ENCODE measurements at regions not wholly inside any gene's neighbourhood (a gene's known extent, or its start where the extent isn't known, plus 50 kb on each side); places are given as distances from the start of the nearest gene placed in this dataset.
"Not testable (repeated sequence)": the region's sequence is repeated elsewhere in the genome, so short reads cannot be mapped to it uniquely, and the experiment has no call there.

DNA sequence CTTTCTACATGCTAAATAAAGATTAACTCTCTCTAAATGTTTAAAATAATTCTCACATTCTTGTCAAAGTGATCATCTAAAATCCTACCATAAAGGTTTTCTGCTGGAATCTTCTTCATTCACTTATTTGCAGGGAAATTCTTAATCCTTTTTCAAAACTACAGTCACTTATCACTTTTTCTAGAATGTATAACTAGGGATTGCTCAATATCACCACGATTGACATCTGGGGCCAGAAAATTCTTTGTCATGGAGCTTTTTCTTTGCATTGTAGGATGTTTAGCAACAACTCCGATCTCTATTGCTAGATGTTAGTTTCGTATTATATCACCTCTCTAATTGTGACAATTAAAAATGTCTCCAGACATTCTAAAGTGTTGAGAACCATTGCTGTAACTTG is 344.9 kb upstream of the PIK3R1 start:
- no peak overlapping the region for H3K4me3 ChIP-seq (ENCODE audit: low read depth, low read length)
- in situ Hi-C loops (cut with HindIII; ENCODE audit: low sequenced_read_pairs): no loop called here
- DNase-seq (ENCODE audit: low read depth): no peak
- no peak for TF ChIP-seq CTCF (IDR thresholded peaks at IDR 0.05; ENCODE audit: low read depth, low read length, missing control alignments)

DNA sequence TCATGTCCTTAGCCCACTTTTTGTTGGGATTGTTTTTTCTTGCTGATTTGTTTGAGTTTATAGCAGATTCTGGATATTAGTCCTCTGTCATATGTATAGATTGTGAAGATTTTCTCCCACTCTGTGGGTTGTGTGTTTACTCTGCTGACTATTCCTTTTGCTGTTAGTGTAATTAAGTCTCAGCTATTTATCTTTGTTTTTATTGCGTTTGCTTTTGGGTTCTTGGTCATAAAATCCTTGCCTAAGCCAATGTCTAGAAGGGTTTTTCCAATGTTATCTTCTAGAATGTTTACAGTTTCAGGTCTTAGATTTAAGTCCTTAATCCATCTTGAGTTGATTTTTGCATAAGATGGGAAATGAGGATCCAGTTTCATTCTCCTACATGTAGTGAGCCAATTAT is 351.2 kb upstream of the PIK3R1 start:
- DNase-seq (ENCODE audit: low read depth); in situ Hi-C loops (cut with HindIII; ENCODE audit: low sequenced_read_pairs); H3K4me3 ChIP-seq (ENCODE audit: low read depth, low read length): not testable (repeated sequence)

DNA sequence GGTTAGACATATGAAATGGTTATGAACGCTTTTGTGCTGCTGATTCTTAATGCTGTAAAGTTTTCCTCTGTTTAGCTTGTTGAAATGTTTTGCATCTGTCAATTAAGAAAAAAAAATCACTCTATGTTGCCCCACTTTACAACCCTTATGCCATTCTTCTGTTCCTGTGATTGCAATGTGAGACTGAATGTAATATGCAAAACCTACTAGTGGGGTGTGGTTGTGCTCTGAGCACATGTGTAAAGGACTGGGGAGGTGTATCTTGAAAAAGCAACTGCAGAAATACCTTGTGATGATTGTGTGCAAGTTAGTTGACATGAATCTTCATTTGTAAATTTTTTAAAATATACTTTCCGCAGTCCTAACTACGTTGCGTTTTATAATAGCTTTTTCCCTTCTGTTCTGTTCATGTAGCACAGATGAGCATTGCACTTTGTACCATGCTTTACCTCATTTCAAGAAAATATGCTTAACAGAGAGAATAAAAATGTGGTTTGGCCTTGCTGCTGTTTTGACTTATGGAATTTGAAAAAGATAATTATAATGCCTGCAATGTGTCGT is 357.0 kb upstream of the PIK3R1 start:
- in situ Hi-C loops (cut with HindIII; ENCODE audit: low sequenced_read_pairs): no loop called here

GRCh38 chr5:67857502-67857901 is 358.1 kb upstream of the PIK3R1 start:
- no peak overlapping the region for H3K4me3 ChIP-seq (ENCODE audit: low read depth, low read length)
- DNase-seq (ENCODE audit: low read depth): no peak
- in situ Hi-C loops (cut with HindIII; ENCODE audit: low sequenced_read_pairs): no loop called here
- TF ChIP-seq CTCF (IDR thresholded peaks at IDR 0.05; ENCODE audit: low read depth, low read length, missing control alignments): no peak

More for the DNA sequence above, 357.0 kb upstream of the PIK3R1 start:
- no peak for TF ChIP-seq CTCF (IDR thresholded peaks at IDR 0.05; ENCODE audit: low read depth, low read length, missing control alignments)
- no peak overlapping the region for H3K4me3 ChIP-seq (ENCODE audit: low read depth, low read length)
- no peak for DNase-seq (ENCODE audit: low read depth)

DNA sequence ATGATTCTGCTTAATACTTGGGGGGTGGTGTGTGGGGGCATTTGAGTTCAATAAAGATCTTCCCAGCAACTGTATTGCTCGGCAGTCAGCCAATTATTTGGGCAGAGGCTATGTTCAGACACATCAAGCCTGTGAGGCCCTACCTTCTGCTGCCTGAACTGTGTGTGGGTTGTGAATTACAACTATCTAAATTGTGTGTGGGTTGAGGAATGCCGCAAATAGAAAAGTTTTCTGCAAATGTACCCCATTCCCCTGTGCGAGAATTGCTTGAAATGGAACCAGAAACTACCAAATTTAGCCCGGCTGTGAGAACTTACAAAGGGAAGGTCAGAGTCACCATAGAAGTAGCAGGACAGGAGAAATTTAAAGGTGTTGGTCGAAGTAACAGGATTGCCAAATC is 360.0 kb upstream of the PIK3R1 start:
- no peak overlapping the region for H3K4me3 ChIP-seq (ENCODE audit: low read depth, low read length)
- DNase-seq (ENCODE audit: low read depth): no peak
- in situ Hi-C loops (cut with HindIII; ENCODE audit: low sequenced_read_pairs): no loop called here
- TF ChIP-seq CTCF (IDR thresholded peaks at IDR 0.05; ENCODE audit: low read depth, low read length, missing control alignments): no peak

GRCh38 chr5:67850906-67851305 is 364.6 kb upstream of the PIK3R1 start:
- in situ Hi-C loops (cut with HindIII; ENCODE audit: low sequenced_read_pairs); H3K4me3 ChIP-seq (ENCODE audit: low read depth, low read length); DNase-seq (ENCODE audit: low read depth): not testable (repeated sequence)

- H3K4me3 ChIP-seq (ENCODE audit: low read depth, low read length): no peak overlapping the region
- in situ Hi-C loops (cut with HindIII; ENCODE audit: low sequenced_read_pairs): no loop called here
- TF ChIP-seq CTCF (IDR thresholded peaks at IDR 0.05; ENCODE audit: low read depth, low read length, missing control alignments): no peak
- no peak for DNase-seq (ENCODE audit: low read depth)
Measured at GRCh38 chr5:67844924-67845323, 370.6 kb upstream of the PIK3R1 start.

DNA sequence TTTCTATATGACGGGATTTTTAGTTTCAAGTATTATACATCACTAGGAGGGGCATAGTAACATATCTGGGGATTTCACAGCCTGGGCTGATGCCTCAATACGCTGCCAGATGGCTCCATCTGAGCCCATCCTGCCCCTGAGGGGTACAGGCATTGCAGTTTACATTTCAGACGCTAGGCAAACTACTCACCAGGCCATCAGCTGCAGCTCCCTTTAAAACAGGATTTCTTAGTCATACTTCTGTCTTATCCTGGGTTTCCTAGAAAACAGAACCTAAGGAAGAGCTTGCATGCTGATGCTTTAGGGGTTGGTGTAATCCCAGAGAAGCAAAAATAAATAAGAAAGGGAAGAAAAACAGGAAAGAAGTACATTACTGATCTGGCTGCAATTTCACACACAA is 372.8 kb upstream of the PIK3R1 start:
- TF ChIP-seq CTCF (IDR thresholded peaks at IDR 0.05; ENCODE audit: low read depth, low read length, missing control alignments): no peak
- in situ Hi-C loops (cut with HindIII; ENCODE audit: low sequenced_read_pairs): no loop called here
- no peak overlapping the region for H3K4me3 ChIP-seq (ENCODE audit: low read depth, low read length)
- no peak for DNase-seq (ENCODE audit: low read depth)

GRCh38 chr5:67837225-67837624 is 378.3 kb upstream of the PIK3R1 start:
- in situ Hi-C loops (cut with HindIII; ENCODE audit: low sequenced_read_pairs); DNase-seq (ENCODE audit: low read depth); H3K4me3 ChIP-seq (ENCODE audit: low read depth, low read length): not testable (repeated sequence)

DNA sequence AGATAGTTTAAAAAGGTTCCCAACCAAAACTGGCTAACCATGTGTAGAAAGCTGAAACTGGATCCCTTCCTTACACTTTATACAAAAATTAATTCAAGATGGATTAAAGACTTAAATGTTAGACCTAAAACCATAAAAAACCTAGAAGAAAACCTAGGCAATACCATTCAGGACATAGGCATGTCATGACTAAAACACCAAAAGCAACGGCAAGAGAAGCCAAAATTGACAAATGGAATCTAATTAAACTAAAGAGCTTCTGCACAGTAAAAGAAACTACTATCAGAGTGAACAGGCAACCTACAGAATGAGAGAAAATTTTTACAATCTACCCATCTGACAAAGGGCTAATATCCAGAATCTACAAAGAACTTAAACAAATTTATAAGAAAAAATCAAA is 379.1 kb upstream of the PIK3R1 start:
- H3K4me3 ChIP-seq (ENCODE audit: low read depth, low read length); in situ Hi-C loops (cut with HindIII; ENCODE audit: low sequenced_read_pairs); DNase-seq (ENCODE audit: low read depth): not testable (repeated sequence)
